Erythroblast (primary cell): ENCODE measurements at regions not wholly inside any gene's neighbourhood (a gene's known extent, or its start where the extent isn't known, plus 50 kb on each side); places are given as distances from the start of the nearest gene placed in this dataset.

Source experiments
- GATA1 ChIP-seq: IDR thresholded peaks from 2 replicates; pipeline ENCODE4 v1.6.1; 2011; ENCODE audit warnings: low read depth, mild to moderate bottlenecking, control low read depth, low read length, moderate library complexity
- POLR2A ChIP-seq: IDR thresholded peaks from 2 replicates; pipeline ENCODE4 v1.6.1; 2011; ENCODE audit warnings: mild to moderate bottlenecking, low read length

DNA sequence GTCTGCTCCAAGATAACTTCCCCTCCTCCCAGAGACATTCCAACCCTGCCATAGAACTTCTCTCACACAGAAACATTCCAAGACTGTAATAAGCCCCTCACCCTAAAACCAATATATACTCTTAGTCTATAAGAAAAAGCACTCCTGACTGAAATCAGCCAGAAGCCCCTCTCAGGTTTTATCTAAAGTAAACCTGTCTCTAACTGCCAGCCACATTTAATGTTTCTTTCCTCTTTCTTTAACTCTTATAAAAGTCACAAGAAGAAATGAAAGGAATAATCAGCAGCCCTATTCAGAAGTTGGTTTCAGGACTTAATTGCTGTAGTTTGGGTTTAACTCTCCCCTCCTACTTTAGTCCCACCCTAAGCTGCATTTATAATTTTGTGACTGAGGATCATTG lies 165.0 kb upstream of the ZCCHC13 start:
- no peak for TF ChIP-seq POLR2A
- TF ChIP-seq GATA1, result no peak
